Transverse colon (tissue), 4 donors: ENCODE measurements at regions not wholly inside any gene's neighbourhood (a gene's known extent, or its start where the extent isn't known, plus 50 kb on each side); places are given as distances from the start of the nearest gene placed in this dataset.

Experiments
- EP300 ChIP-seq: sonication (generic); formaldehyde crosslinking; IDR thresholded peaks from one replicate; pipeline ENCODE4 v1.6.1; 2017; ENCODE audit warnings: antibody characterized with exemption, low read depth
- POLR2A ChIP-seq: fragments of 450-650 bp; IDR thresholded peaks from one replicate; pipeline ENCODE4 v1.6.1; 2016; ENCODE audit warnings: antibody characterized with exemption, mild to moderate bottlenecking, moderate library complexity
- POLR2AphosphoS5 ChIP-seq, 3 donors: sonication (generic); formaldehyde crosslinking; IDR thresholded peaks; one replicate each; pipeline ENCODE4 v1.6.1; 2016; ENCODE audit warnings: antibody characterized with exemption in 3 of 3
- TF ChIP-seq, protein P1 (sequence below), 5 experiments: fragments of 200-600 bp in 3 of 5; fragments of 450-650 bp in 2 of 5; sonication (generic) in 3 of 5; IDR thresholded peaks; 1 replicate in 2 of 5; 2 replicates in 3 of 5; pipeline ENCODE4 v1.5.1; 2016 to 2017; ENCODE audit warnings: antibody characterized with exemption in 5 of 5, inconsistent platforms in 3 of 5, mild to moderate bottlenecking in 2 of 5, moderate library complexity in 1 of 5

DNA sequence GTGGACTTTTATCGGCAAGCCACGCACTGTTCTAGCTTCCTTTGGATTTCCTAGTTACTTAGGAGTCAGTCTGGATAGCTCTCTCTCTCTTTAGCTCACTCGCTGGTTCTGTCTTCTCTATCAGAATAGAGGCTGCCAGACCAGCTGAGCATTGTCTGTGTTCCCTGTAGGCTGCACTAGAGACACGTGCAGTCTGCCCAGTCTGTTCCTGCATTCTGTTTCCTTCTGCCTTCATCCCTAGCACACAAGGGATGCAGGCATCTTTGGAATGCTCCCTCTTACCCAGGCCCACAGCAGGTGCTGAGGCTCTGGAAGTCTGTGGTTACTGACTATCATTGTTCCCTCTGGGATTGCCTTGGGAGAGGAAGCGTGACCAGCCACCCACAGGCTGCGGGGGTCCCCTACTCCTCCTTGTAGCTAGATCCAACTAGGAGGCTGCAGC, 322.8 kb downstream of the ZNF621 start:
- TF ChIP-seq, protein P1, sequence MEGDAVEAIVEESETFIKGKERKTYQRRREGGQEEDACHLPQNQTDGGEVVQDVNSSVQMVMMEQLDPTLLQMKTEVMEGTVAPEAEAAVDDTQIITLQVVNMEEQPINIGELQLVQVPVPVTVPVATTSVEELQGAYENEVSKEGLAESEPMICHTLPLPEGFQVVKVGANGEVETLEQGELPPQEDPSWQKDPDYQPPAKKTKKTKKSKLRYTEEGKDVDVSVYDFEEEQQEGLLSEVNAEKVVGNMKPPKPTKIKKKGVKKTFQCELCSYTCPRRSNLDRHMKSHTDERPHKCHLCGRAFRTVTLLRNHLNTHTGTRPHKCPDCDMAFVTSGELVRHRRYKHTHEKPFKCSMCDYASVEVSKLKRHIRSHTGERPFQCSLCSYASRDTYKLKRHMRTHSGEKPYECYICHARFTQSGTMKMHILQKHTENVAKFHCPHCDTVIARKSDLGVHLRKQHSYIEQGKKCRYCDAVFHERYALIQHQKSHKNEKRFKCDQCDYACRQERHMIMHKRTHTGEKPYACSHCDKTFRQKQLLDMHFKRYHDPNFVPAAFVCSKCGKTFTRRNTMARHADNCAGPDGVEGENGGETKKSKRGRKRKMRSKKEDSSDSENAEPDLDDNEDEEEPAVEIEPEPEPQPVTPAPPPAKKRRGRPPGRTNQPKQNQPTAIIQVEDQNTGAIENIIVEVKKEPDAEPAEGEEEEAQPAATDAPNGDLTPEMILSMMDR (IDR thresholded peaks at IDR 0.05): no peak
- TF ChIP-seq EP300 (no peak), POLR2AphosphoS5 (IDR thresholded peaks at IDR 0.05) (no peak), POLR2A (no peak)
